Calu3 (cell line): ENCODE measurements at regions not wholly inside any gene's neighbourhood (a gene's known extent, or its start where the extent isn't known, plus 50 kb on each side); places are given as distances from the start of the nearest gene placed in this dataset.

Experiments used
- BruUV-seq: library from RNA; stranded (reverse); fragments of 400-500 nt; replicated peaks from 2 replicates; lab custom pipeline; 2021; lab: Mats Ljungman, UMichigan
- CTCF ChIA-PET: fragments of 300-600 bp; sonication (Branson Sonifier 250); formaldehyde crosslinking; loops from one replicate; lab custom pipeline; 2022; ENCODE audit warnings: antibody characterized with exemption; lab: Charles Lee
- DNase-seq: peaks from one replicate; pipeline ENCODE4 v3.0.0; 2022
- H3K27ac Mint-ChIP-seq: one replicate; pipeline ENCODE4 v1.8.0; 2022; ENCODE audit warnings: mixed read lengths; ENCODE audit not compliant: unreplicated experiment
- H3K27me3 Mint-ChIP-seq: one replicate; pipeline ENCODE4 v1.8.0; 2022; ENCODE audit warnings: mixed read lengths; ENCODE audit not compliant: unreplicated experiment
- H3K36me3 Mint-ChIP-seq: one replicate; pipeline ENCODE4 v1.8.0; 2022; ENCODE audit warnings: mild to moderate bottlenecking, moderate library complexity, mixed read lengths; ENCODE audit not compliant: insufficient read depth, unreplicated experiment
- H3K4me1 Mint-ChIP-seq: one replicate; pipeline ENCODE4 v1.8.0; 2022; ENCODE audit warnings: mild to moderate bottlenecking, low read depth, mixed read lengths; ENCODE audit not compliant: unreplicated experiment
- H3K4me3 Mint-ChIP-seq: one replicate; pipeline ENCODE4 v1.8.0; 2022; ENCODE audit warnings: mild to moderate bottlenecking, low read depth, moderate library complexity, mixed read lengths; ENCODE audit not compliant: unreplicated experiment
- H3K9me3 Mint-ChIP-seq: one replicate; pipeline ENCODE4 v1.8.0; 2022; ENCODE audit warnings: low read depth, mixed read lengths; ENCODE audit not compliant: unreplicated experiment
- intact Hi-C: fragments of 100-400 bp; cut with micrococcal nuclease; formaldehyde crosslinking; loops from one replicate; pipeline ENCODE4 v1.10.0; 2022; ENCODE audit not compliant: unreplicated experiment
- TF ChIP-seq, protein P1 (sequence below): fragments of 200-600 bp; IDR thresholded peaks from one replicate; pipeline ENCODE4 v1.8.0; 2022; ENCODE audit warnings: antibody characterized with exemption; ENCODE audit not compliant: unreplicated experiment

DNA sequence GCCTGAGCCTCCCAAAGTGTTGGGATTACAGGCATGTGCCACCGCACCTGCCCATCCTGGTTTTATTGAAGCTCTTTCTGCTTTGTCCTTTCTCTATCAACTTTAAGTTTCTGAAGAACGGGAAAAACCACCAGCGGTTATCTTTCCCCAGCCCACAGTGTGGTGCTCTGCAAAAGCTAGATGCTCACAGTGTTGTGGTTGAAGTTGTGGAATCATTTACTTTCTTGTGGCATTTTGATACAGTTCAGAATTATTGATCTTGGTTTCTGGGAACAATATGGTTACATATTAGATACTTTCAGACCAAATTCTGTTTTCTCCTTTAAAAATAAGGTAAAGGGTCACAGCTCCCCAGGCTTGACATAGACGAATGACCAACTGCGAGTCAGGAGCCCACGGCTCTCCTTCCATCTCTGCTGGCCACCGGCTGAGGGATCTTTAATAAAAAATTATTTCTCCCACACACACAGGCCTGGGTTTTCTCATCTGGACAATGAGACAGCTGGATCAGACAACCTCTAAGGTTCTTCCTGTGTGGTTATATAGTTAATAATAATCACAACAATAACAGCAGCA, 385.3 kb downstream of the SETD4 start:
- intact Hi-C loops, result loop anchor here (5.0 kb wide), 1 partner anchor 167 kb away; no protein-coding TSS in a partner anchor
- no TSS peak for BruUV-seq
- Mint-ChIP-seq H3K27ac (no peak overlapping the region), H3K36me3 (no peaks in the 10 kb centered on the region), H3K4me1 (peaks cover 13% of the 10 kb centered on the region), H3K27me3 (peaks cover 18% of the 10 kb centered on the region), H3K9me3 (peaks cover 3% of the 10 kb centered on the region), H3K4me3 (no peak overlapping the region)
- DNase-seq, result peak; percentile 25
- TF ChIP-seq, protein P1, sequence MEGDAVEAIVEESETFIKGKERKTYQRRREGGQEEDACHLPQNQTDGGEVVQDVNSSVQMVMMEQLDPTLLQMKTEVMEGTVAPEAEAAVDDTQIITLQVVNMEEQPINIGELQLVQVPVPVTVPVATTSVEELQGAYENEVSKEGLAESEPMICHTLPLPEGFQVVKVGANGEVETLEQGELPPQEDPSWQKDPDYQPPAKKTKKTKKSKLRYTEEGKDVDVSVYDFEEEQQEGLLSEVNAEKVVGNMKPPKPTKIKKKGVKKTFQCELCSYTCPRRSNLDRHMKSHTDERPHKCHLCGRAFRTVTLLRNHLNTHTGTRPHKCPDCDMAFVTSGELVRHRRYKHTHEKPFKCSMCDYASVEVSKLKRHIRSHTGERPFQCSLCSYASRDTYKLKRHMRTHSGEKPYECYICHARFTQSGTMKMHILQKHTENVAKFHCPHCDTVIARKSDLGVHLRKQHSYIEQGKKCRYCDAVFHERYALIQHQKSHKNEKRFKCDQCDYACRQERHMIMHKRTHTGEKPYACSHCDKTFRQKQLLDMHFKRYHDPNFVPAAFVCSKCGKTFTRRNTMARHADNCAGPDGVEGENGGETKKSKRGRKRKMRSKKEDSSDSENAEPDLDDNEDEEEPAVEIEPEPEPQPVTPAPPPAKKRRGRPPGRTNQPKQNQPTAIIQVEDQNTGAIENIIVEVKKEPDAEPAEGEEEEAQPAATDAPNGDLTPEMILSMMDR, result no peak
- CTCF ChIA-PET, result interaction anchor here (1.0 to 1.3 kb wide), 2 partner anchors 10 to 165 kb away, joined by 4 to 11 read pairs; no protein-coding TSS in a partner anchor

DNA sequence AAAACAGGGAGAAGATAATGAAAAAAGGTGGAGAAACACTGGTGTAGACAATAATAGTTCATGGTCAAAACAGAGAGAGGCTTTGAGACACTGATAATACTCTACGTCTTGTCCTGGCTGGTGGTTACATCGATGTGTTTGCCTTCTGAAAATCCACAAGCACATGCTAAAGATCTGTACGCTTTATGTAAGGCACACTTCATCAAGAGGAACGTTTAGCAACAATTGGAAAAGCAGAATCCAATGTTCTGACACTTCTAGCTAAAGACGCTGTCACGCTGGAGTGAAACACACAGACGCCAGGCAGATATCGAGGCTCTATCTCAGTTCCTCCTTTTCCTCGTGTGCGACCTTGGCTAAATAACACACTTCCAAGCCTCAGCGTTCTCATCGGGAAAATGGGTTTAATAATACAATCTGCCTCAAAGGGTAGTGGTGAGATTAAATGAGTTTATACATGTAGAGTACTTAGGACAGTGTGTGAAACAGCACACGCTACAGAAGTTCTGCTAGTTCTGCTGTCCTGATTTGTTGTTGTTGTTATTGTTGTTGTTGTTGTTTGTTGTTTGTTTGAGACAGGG, 386.1 kb downstream of the SETD4 start:
- intact Hi-C loops, result no loop called here
- H3K27me3 Mint-ChIP-seq, result peaks cover 18% of the 10 kb centered on the region
- no peak overlapping the region for H3K27ac Mint-ChIP-seq
- no peak overlapping the region for H3K4me3 Mint-ChIP-seq
- peaks cover 3% of the 10 kb centered on the region for H3K9me3 Mint-ChIP-seq
- CTCF ChIA-PET, result interaction anchor here (1.3 kb wide), 1 partner anchor 166 kb away, joined by 11 read pairs; no protein-coding TSS in a partner anchor
- DNase-seq, result no peak
- no TSS peak for BruUV-seq
- H3K36me3 Mint-ChIP-seq, result no peaks in the 10 kb centered on the region
- TF ChIP-seq, protein P1, result no peak
- peaks cover 13% of the 10 kb centered on the region for H3K4me1 Mint-ChIP-seq

DNA sequence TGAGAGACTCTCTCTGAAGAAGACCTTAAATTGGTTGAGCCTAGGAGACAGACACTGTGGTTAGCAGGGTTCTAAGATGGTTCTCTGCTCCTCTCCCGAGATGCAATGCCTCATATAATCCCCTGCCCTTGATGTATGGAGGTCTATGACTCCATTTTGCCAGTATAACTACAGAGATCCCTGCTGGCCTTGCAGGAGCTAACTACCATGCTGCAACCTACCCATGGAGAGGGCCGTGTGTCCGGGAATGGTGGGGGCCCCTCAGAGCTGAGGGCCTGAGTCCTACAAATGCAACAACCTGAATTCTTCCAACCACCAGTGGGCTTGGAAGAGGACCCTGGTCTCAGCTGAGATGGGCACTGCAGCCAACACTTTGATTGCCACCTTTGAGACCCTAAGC, 388.0 kb downstream of the SETD4 start:
- no peak overlapping the region for H3K4me3 Mint-ChIP-seq
- DNase-seq, result no peak

DNA sequence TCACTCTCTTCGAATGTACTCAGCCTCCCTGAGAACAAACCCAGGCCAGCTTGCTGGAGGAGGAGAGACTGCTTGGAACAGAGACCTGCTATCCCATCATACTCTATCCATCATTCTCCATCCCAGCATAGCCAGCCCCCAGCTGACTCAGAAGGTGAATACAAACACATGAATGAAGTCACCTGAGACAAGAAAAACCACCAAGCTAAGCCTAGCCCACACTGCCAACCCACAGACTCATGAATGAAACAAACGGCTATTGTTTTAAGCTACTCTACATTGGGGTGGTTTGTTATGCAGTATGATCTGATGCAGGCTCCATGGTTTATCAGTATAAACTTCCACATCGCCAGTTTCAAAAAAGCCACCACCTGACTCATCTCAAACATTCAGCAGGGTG, 395.6 kb downstream of the SETD4 start:
- H3K27me3 Mint-ChIP-seq, result no peaks in the 10 kb centered on the region
- CTCF ChIA-PET, result interaction anchor here (0.6 to 1.4 kb wide), 5 partner anchors 10 to 919 kb away, joined by 3 to 5 read pairs (median 4); no protein-coding TSS in a partner anchor
- peak; percentile 55 for DNase-seq
- H3K4me1 Mint-ChIP-seq, result peaks cover 26% of the 10 kb centered on the region
- TF ChIP-seq, protein P1, result no peak
- peaks cover 3% of the 10 kb centered on the region for H3K9me3 Mint-ChIP-seq
- no TSS peak for BruUV-seq
- intact Hi-C loops, result no loop called here
- no peak overlapping the region for H3K27ac Mint-ChIP-seq
- no peaks in the 10 kb centered on the region for H3K36me3 Mint-ChIP-seq
- H3K4me3 Mint-ChIP-seq, result no peak overlapping the region

More for the DNA sequence above, 388.0 kb downstream of the SETD4 start:
- peaks cover 13% of the 10 kb centered on the region for H3K4me1 Mint-ChIP-seq
- intact Hi-C loops, result no loop called here
- no peak overlapping the region for H3K27ac Mint-ChIP-seq
- TF ChIP-seq, protein P1, result no peak
- BruUV-seq, result no TSS peak
- CTCF ChIA-PET, result no interaction called here
- no peaks in the 10 kb centered on the region for H3K36me3 Mint-ChIP-seq
- peaks cover 3% of the 10 kb centered on the region for H3K9me3 Mint-ChIP-seq
- H3K27me3 Mint-ChIP-seq, result peaks cover under 1% of the 10 kb centered on the region
